GM13977 (cell line): ENCODE measurements at regions not wholly inside any gene's neighbourhood (a gene's known extent, or its start where the extent isn't known, plus 50 kb on each side); places are given as distances from the start of the nearest gene placed in this dataset.

Experiments used
- DNase-seq: peaks from one replicate; pipeline ENCODE4 v3.0.0; 2012; ENCODE audit warnings: low spot score
- CTCF ChIP-seq: IDR thresholded peaks from 2 replicates; pipeline ENCODE4 v1.5.1; 2012; ENCODE audit warnings: mild to moderate bottlenecking, control low read depth; ENCODE audit not compliant: insufficient read depth; ENCODE audit errors: extremely low read depth, missing control alignments
- in situ Hi-C: fragments of 300-500 bp; cut with MboI; formaldehyde crosslinking; loops from one replicate; pipeline ENCODE4 v1.12.0; 2022; ENCODE audit warnings: low sequenced_read_pairs, low pct_unique_long_range_greater_than_20kb, mixed read lengths, inconsistent platforms; ENCODE audit not compliant: unreplicated experiment

- TF ChIP-seq CTCF: no peak
- no peak for DNase-seq
- in situ Hi-C loops: loop anchor here (25.0 kb wide), 1 partner anchor 294 kb away; the partner anchor contains the start of genes C1orf50 and P3H1
Measured at GRCh38 chr1:43056460-43056859, 97.8 kb upstream of the SLC2A1 start.

- no peak for DNase-seq
- in situ Hi-C loops: loop anchor here (25.0 kb wide), 1 partner anchor 293 kb away; the partner anchor contains the start of genes C1orf50 and P3H1
- TF ChIP-seq CTCF: no peak
Measured at GRCh38 chr1:43054961-43055360, 96.3 kb upstream of the SLC2A1 start.

- no peak for TF ChIP-seq CTCF
- in situ Hi-C loops: loop anchor here (25.0 kb wide), 1 partner anchor 291 kb away; the partner anchor contains the start of genes C1orf50 and P3H1
- no peak for DNase-seq
Measured at GRCh38 chr1:43052786-43053439, 94.2 kb upstream of the SLC2A1 start.

GRCh38 chr1:43052322-43052721, 93.7 kb upstream of the SLC2A1 start:
- no peak for TF ChIP-seq CTCF
- in situ Hi-C loops: loop anchor here (25.0 kb wide), 1 partner anchor 290 kb away; the partner anchor contains the start of genes C1orf50 and P3H1
- DNase-seq: no peak

- TF ChIP-seq CTCF: no peak
- DNase-seq: no peak
- in situ Hi-C loops: no loop called here
Measured at GRCh38 chr1:43049481-43049880, 90.8 kb upstream of the SLC2A1 start.

GRCh38 chr1:43048601-43049011, 89.9 kb upstream of the SLC2A1 start:
- no peak for DNase-seq
- TF ChIP-seq CTCF: no peak

GRCh38 chr1:43047135-43047534, 88.5 kb upstream of the SLC2A1 start:
- no peak for TF ChIP-seq CTCF
- in situ Hi-C loops: no loop called here
- no peak for DNase-seq

More at GRCh38 chr1:43048601-43049011, 89.9 kb upstream of the SLC2A1 start:
- in situ Hi-C loops: no loop called here
